HT1080 (cell line): ENCODE measurements at regions not wholly inside any gene's neighbourhood (a gene's known extent, or its start where the extent isn't known, plus 50 kb on each side); places are given as distances from the start of the nearest gene placed in this dataset.
"Not testable (repeated sequence)": the region's sequence is repeated elsewhere in the genome, so short reads cannot be mapped to it uniquely, and the experiment has no call there.

Source experiments
- DNase-seq: peaks from one replicate; pipeline ENCODE4 v3.0.0-alpha.2; 2015; ENCODE audit warnings: low read depth

DNA sequence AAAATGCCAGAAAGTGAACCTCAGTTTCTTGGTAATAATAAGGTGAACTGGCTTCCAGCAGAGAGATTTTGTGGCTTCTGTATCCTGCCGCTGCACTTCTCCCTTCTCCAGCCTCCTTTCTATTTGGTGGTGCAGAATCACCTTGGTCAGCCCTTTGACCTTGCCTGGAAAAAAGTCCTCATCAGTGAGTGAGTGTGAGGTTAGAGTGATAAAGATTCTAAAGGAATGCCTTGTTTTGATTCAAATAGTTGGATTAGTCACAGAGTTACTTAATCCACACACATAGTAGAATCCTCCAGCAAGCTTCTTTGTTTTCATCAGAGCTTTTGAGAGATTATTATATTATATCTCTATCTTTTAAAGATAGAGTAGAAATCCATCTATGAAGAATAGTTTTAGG is 140.9 kb downstream of the KCNRG start:
- peak; percentile 74 for DNase-seq

DNA sequence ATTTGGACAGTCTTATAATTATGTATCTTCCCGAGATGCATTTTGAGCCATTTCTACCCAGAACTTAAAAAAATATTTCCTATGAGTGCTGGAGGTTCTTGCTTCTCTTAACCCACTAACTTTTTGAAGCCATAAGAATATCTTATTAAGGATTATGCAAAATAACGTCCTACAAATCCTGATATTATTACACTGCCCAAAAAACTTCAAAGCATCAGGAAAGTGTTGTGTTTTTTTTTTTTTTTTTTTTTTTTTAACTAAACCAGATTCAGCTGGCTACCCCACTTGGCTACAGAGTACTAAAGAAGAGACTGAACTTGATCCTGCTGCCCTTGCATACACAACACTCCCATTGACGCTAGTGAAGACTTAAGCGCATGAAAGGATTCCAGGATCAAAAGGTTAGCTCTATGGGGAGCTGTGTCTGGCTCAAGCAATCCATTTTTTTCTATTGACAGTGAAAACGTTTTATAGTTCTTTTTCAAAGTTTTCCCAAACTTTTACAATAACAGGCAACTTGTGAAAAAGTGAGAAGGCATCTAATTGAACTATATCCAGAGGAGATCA is 141.4 kb downstream of the KCNRG start:
- DNase-seq, result no peak

- DNase-seq, result no peak
Observed at GRCh38 chr13:50158385-50159165, 143.3 kb downstream of the KCNRG start.

- no peak for DNase-seq
Observed at GRCh38 chr13:50159607-50160006, 144.4 kb downstream of the KCNRG start.

DNA sequence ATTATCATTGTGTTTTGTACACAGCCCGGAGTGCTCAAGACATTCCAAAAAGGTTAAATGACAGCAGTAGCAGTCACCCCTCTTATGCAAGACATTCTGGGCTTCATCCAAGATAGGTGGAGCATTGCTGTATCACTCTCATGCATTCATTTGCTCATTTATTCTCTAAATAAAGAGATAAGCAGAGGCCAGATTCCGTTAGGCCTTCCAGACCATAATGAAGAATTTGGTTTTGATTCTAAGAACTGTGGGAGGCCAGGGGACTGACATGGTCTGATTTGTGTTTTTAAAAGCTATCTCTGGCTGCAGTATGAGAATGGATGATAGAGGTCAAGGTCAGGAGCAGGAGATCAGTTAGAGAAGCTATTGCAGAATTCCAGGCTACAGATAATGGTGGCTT is 145.8 kb downstream of the KCNRG start:
- no peak for DNase-seq

DNA sequence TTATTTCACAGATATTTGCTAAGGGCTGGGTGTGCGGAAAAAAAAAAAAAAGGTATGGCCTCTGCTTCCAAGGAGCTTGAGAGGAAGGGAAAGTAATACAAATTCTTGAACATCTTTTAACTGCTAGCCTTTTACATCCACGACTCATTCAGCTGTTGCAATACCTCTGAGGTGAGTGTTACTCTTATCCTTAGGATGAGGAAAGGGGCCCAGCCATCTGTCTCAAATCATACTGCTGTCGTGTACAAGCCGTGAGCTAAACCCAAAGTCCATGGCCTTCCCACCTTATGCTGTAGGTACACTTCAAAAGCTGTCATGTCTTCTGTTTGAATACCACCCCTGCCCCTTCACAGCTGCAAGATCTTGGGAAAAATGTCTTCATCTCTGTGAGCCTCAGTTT is 146.8 kb downstream of the KCNRG start:
- no peak for DNase-seq

DNA sequence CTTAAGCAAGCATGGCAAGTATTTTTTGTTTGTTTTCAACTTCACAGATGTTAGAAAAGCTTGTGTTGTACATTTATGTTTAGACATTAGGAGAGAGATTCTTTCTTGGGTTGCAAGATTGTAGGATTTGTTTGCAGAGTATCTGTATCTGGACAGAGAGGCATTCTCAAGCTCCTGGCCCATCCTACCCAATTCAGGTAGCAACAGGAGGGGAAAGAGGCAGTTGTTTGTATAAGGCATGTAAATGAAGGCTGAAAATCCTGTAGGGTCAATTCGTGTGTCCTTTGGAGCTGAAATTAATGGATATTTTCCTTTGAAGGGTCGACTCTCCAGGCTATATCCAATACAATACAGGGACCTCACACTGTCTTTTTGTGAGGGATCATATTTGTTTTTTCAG is 147.3 kb downstream of the KCNRG start:
- DNase-seq, result no peak

GRCh38 chr13:50167224-50167947 is 152.1 kb downstream of the KCNRG start:
- no peak for DNase-seq

DNA sequence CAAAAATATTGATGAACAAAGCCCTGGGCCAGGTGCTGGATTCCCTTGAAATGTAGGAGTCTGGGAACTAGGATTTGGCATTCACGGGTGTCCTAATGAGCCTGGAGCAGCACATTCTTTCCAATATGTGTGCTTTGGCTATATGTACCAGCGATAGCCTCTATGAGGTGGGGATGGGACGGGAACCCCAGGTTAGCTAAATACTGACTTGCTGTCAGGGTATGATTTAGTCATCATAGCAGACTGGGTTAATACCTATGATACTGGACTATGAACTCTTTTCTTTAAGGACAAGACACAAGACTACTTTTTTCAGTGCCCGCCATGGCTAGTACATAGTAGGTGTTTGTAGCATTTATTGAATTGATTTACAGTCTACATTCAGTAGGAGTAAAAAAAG is 152.7 kb downstream of the KCNRG start:
- DNase-seq, result no peak

- no peak for DNase-seq
Observed at GRCh38 chr13:50168786-50169185, 153.5 kb downstream of the KCNRG start.

DNA sequence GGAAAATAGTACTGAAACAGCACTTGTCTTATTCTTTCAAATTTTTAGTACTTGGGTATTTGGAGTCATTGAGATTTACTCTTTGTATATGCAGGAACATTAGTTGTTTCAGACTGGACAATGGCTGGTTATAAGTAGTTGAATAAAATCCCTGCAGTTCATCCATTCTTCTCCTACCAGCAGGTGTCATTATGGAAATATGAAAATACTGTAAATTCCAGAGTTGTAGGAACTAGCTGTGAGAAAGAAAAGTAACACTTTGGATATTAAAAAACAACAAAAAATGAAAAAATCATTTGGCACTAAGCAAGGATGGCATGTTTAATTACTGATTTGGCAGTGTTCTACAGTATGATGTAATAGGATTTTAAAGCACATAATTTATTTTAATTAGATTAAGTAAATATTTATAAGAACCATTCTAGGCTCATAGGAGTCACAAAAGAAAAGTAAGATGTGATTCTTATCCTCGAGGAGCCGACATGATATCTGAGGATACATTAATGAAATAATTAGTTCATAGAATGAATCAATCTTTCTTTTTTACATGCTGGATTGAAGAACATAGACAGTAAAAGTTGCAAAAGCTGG is 155.3 kb downstream of the KCNRG start:
- no peak for DNase-seq

- DNase-seq, result no peak
Observed at GRCh38 chr13:50171590-50172282, 156.5 kb downstream of the KCNRG start.

DNA sequence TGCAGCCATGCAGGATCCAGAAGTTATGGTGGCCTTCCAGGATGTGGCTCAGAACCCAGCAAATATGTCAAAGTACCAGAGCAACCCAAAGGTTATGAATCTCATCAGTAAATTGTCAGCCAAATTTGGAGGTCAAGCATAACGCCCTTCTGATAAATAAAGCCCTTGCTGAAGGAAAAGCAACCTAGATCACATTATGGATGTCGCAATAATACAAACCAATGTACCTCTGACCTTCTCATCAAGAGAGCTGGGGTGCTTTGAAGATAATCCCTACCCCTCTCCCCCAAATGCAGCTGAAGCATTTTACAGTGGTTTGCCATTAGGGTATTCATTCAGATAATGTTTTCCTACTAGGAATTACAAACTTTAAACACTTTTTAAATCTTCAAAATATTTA is 157.8 kb downstream of the KCNRG start:
- DNase-seq, result not testable (repeated sequence)

DNA sequence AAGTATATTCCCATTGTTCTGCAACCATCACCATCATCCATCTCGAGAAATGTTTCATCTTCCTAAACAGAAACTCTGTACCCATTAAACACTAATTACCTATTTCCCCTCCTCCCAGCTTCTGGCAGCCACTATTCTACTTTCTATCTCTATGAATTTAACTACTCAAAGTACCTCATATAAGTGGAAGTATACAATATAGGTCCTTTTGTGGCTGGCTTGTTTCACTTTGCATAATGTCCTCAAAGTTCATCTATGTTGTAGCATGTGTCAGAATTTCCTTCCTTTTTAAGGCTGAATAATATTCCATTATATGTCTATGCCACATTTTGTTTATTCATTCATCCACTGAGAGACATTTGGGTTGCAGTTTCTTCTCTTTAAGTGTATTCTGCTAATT is 159.4 kb downstream of the KCNRG start:
- DNase-seq, result no peak

DNA sequence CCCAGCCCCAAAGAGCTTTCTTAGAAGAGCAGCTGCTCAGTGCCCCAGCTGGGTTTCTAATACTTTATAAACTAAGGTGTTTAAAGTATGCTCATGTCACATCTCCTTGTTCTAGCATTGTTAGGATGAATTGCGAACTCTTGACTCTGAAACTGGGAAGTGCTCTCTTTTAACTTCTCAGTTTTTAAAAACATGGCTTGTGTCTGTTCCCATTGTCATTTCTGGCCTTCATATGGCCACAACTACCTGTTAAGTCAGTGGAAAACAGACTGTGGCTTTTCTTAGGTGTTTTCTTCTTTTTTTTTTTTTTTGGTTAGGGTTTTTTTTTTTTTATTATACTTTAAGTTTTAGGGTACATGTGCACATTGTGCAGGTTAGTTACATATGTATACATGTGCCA is 164.7 kb downstream of the KCNRG start:
- no peak for DNase-seq

- DNase-seq, result not testable (repeated sequence)
Observed at GRCh38 chr13:50185769-50186763, 170.8 kb downstream of the KCNRG start.

DNA sequence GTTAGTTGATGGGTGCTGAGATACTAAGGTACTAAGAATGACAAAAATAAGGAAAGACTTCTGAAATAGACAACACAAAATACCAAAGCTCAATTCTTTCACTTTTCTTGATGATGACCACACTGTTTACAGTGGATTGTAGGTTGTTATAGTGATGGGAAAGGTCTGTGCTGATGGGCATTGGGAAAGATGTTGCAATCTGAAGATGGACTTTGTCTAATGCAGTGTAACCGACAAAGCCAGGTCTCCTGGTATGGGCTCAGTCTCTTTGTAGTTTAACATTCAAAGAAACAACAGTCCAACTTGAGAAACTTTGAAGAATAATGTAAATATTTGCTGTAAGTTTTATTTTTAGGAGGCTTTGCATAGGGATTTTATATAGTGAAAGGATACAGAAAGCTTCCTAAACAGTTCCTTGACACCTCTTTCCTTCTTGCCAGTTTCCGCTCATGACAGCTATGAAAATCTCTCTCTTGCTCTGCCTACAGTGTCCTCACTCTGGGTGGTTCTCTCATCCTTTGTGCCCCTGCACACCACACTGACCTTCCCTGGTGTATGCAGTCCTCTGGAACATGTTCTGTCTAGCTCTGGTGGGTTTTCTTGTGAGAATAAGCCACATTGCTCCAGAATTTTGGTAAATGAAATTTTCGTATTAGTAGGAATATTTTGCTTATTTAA is 172.2 kb downstream of the KCNRG start:
- DNase-seq, result no peak

DNA sequence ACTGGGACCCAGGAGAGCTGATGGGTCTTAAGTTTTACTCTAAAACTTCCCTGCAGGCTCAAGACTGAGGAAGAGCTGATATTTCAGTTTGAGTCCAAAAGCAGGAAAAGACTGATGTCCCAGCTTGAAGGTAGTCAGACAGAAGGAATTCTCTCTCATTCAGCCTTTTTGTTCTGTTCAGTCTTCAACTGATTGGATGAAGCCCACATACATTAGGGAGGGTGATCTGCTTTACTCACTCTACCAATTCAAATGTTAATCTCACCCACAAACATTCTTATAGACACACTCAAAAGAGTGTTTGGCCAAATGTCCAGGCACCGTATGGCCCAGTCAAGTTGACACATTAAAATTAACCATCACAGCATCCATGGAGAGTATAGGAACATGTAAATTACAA is 173.5 kb downstream of the KCNRG start:
- DNase-seq, result no peak

- no peak for DNase-seq
Observed at GRCh38 chr13:50189450-50189849, 174.2 kb downstream of the KCNRG start.

- DNase-seq, result no peak
Observed at GRCh38 chr13:50191004-50191403, 175.8 kb downstream of the KCNRG start.
